A549 (cell line): ENCODE measurements at regions not wholly inside any gene's neighbourhood (a gene's known extent, or its start where the extent isn't known, plus 50 kb on each side); places are given as distances from the start of the nearest gene placed in this dataset.

Experiments
- POLR2A ChIP-seq: IDR thresholded peaks from 2 replicates; pipeline ENCODE4 v1.6.1; 2012; ENCODE audit warnings: mild to moderate bottlenecking, low read length
- RCOR1 ChIP-seq: fragments of 150-350 bp; IDR thresholded peaks from 2 replicates; pipeline ENCODE4 v1.6.1; 2014; ENCODE audit warnings: antibody characterized with exemption, low read length, low read depth
- TF ChIP-seq, protein P1 (sequence below): fragments of 450-650 bp; IDR thresholded peaks from 2 replicates; pipeline ENCODE4 v1.6.1; 2014; ENCODE audit warnings: antibody characterized with exemption
- TF ChIP-seq, protein P2 (sequence below): fragments of 150-350 bp; IDR thresholded peaks from 2 replicates; pipeline ENCODE4 v1.6.1; 2014; ENCODE audit warnings: low read depth, mild to moderate bottlenecking, low read length
- TF ChIP-seq, protein P3 (sequence below): fragments of >200 bp; sonication (Bioruptor Twin); formaldehyde crosslinking; IDR thresholded peaks from 3 replicates; pipeline ENCODE4 v1.5.1; 2016

DNA sequence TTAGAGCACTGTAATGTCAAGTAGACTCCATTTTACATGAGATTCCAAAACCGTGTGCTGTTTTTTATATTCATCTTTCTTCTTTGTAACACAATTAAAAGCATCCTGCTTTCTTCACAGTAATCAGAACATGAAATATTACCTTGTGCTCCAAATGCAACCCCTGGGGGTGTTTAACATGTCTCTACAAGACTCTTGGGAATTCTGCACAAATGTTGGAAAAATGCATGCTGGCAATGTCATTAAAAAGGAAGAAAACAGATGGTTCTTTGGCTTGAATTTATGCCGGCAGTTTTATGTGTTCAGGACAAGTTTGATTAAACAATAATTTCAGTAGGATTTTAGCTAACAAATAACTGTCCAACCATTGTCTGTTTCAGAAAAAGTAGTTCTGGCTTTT is 159.1 kb downstream of the LIG4 start:
- TF ChIP-seq, protein P1, sequence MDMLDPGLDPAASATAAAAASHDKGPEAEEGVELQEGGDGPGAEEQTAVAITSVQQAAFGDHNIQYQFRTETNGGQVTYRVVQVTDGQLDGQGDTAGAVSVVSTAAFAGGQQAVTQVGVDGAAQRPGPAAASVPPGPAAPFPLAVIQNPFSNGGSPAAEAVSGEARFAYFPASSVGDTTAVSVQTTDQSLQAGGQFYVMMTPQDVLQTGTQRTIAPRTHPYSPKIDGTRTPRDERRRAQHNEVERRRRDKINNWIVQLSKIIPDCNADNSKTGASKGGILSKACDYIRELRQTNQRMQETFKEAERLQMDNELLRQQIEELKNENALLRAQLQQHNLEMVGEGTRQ: no peak
- TF ChIP-seq, protein P2, sequence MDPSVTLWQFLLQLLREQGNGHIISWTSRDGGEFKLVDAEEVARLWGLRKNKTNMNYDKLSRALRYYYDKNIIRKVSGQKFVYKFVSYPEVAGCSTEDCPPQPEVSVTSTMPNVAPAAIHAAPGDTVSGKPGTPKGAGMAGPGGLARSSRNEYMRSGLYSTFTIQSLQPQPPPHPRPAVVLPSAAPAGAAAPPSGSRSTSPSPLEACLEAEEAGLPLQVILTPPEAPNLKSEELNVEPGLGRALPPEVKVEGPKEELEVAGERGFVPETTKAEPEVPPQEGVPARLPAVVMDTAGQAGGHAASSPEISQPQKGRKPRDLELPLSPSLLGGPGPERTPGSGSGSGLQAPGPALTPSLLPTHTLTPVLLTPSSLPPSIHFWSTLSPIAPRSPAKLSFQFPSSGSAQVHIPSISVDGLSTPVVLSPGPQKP: no peak
- TF ChIP-seq, protein P3, sequence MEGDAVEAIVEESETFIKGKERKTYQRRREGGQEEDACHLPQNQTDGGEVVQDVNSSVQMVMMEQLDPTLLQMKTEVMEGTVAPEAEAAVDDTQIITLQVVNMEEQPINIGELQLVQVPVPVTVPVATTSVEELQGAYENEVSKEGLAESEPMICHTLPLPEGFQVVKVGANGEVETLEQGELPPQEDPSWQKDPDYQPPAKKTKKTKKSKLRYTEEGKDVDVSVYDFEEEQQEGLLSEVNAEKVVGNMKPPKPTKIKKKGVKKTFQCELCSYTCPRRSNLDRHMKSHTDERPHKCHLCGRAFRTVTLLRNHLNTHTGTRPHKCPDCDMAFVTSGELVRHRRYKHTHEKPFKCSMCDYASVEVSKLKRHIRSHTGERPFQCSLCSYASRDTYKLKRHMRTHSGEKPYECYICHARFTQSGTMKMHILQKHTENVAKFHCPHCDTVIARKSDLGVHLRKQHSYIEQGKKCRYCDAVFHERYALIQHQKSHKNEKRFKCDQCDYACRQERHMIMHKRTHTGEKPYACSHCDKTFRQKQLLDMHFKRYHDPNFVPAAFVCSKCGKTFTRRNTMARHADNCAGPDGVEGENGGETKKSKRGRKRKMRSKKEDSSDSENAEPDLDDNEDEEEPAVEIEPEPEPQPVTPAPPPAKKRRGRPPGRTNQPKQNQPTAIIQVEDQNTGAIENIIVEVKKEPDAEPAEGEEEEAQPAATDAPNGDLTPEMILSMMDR: no peak
- TF ChIP-seq RCOR1 (no peak), POLR2A (no peak)
